Neural cell (in vitro differentiated cells): ENCODE measurements at regions not wholly inside any gene's neighbourhood (a gene's known extent, or its start where the extent isn't known, plus 50 kb on each side); places are given as distances from the start of the nearest gene placed in this dataset.
A peak's percentile ranks its signal among the peaks of the same experiment; 100 is the strongest.

Experiments used
- H2AFZ ChIP-seq: fragments of 200-600, 300-800 bp; sonication (generic), shearing (Covaris generic); 2 replicates; pipeline ENCODE4 v1.6.0; 2014; ENCODE audit warnings: low read depth, mild to moderate bottlenecking, antibody characterized with exemption, low read length, moderate library complexity
- H3F3A ChIP-seq: fragments of 200-600 bp; shearing (Covaris generic); 2 replicates; pipeline ENCODE4 v1.6.1; 2016; ENCODE audit warnings: mild to moderate bottlenecking, moderate library complexity, mixed read lengths, antibody characterized with exemption, low read length; ENCODE audit not compliant: insufficient read depth, poor library complexity, severe bottlenecking
- H3K27ac ChIP-seq: fragments of 200-600, 300-800 bp; sonication (generic), shearing (Covaris generic); 2 replicates; pipeline ENCODE4 v1.5.1; 2014; ENCODE audit warnings: mild to moderate bottlenecking, low read length, moderate library complexity
- H3K27me3 ChIP-seq: fragments of 300-800, 200-600 bp; sonication (generic), shearing (Covaris generic); 2 replicates; pipeline ENCODE4 v1.6.0; 2014; ENCODE audit warnings: mild to moderate bottlenecking, low read depth, low read length, moderate library complexity; ENCODE audit not compliant: insufficient read depth
- H3K36me3 ChIP-seq: fragments of 300-800, 200-600 bp; sonication (generic), shearing (Covaris generic); 2 replicates; pipeline ENCODE4 v1.5.1; 2014; ENCODE audit warnings: mild to moderate bottlenecking, antibody characterized with exemption, low read length, moderate library complexity; ENCODE audit not compliant: insufficient read depth
- H3K4me2 ChIP-seq: fragments of 300-800, 200-600 bp; sonication (generic), shearing (Covaris generic); 2 replicates; pipeline ENCODE4 v1.6.0; 2014; ENCODE audit warnings: mild to moderate bottlenecking, low read length
- H3K4me3 ChIP-seq: fragments of 300-800, 200-600 bp; sonication (generic), shearing (Covaris generic); 2 replicates; pipeline ENCODE4 v1.5.1; 2014; ENCODE audit warnings: mild to moderate bottlenecking, low read length, moderate library complexity
- H3K79me2 ChIP-seq: fragments of 200-600 bp; shearing (Covaris generic); replicated peaks from 2 replicates; pipeline ENCODE4 v1.6.0; 2014; ENCODE audit warnings: mild to moderate bottlenecking, low read length, moderate library complexity; ENCODE audit not compliant: insufficient read depth
- H3K9ac ChIP-seq: fragments of 300-800, 200-600 bp; sonication (generic), shearing (Covaris generic); 2 replicates; pipeline ENCODE4 v1.6.1; 2016; ENCODE audit warnings: mild to moderate bottlenecking, low read length, mixed read lengths
- H3K9me2 ChIP-seq: fragments of 200-600 bp; shearing (Covaris generic); 2 replicates; pipeline ENCODE4 v1.6.1; 2016; ENCODE audit warnings: mild to moderate bottlenecking, low read length, mixed read lengths; ENCODE audit not compliant: insufficient read depth
- H3K9me3 ChIP-seq: fragments of 200-600, 300-800 bp; sonication (generic), shearing (Covaris generic); 2 replicates; pipeline ENCODE4 v1.6.1; 2016; ENCODE audit warnings: mild to moderate bottlenecking, mixed run types, low read length, moderate library complexity, mixed read lengths
- H4K20me1 ChIP-seq: fragments of 200-600 bp; shearing (Covaris generic); 2 replicates; pipeline ENCODE4 v1.6.1; 2016; ENCODE audit warnings: mild to moderate bottlenecking, mixed run types; ENCODE audit not compliant: insufficient read depth
- CTCF ChIP-seq: fragments of 450-650 bp; IDR thresholded peaks from 2 replicates; pipeline ENCODE4 v1.5.1; 2014; ENCODE audit warnings: antibody characterized with exemption, mild to moderate bottlenecking, moderate library complexity; ENCODE audit not compliant: poor library complexity, severe bottlenecking
- EP300 ChIP-seq: fragments of 450-650 bp; conservative IDR thresholded peaks from 2 replicates; pipeline ENCODE4 v1.6.1; 2014; ENCODE audit warnings: antibody characterized with exemption, mild to moderate bottlenecking, moderate library complexity; ENCODE audit not compliant: poor library complexity, severe bottlenecking
- EZH2 ChIP-seq: fragments of 200-600, 300-800 bp; shearing (Covaris generic), sonication (generic); IDR thresholded peaks from 2 replicates; pipeline ENCODE4 v1.6.1; 2014; ENCODE audit warnings: antibody characterized with exemption, low read length, borderline replicate concordance, mild to moderate bottlenecking; ENCODE audit not compliant: insufficient read depth, poor library complexity, severe bottlenecking
- MXI1 ChIP-seq: fragments of 450-650 bp; conservative IDR thresholded peaks from 2 replicates; pipeline ENCODE4 v1.6.1; 2014; ENCODE audit warnings: antibody characterized with exemption, mild to moderate bottlenecking; ENCODE audit not compliant: poor library complexity, severe bottlenecking
- POLR2AphosphoS5 ChIP-seq: IDR thresholded peaks from 2 replicates; pipeline ENCODE4 v1.6.1; 2012
- RAD21 ChIP-seq: fragments of 450-650 bp; conservative IDR thresholded peaks from 2 replicates; pipeline ENCODE4 v1.6.1; 2014; ENCODE audit warnings: antibody characterized with exemption, mild to moderate bottlenecking, moderate library complexity
- REST ChIP-seq: IDR thresholded peaks from 2 replicates; pipeline ENCODE4 v1.6.1; 2012; ENCODE audit warnings: borderline replicate concordance
- SMC3 ChIP-seq: fragments of 450-650 bp; conservative IDR thresholded peaks from 2 replicates; pipeline ENCODE4 v1.6.1; 2014; ENCODE audit warnings: antibody characterized with exemption, mild to moderate bottlenecking, moderate library complexity; ENCODE audit not compliant: poor library complexity
- TAF1 ChIP-seq: IDR thresholded peaks from 2 replicates; pipeline ENCODE4 v1.6.1; 2012; ENCODE audit warnings: low read depth

DNA sequence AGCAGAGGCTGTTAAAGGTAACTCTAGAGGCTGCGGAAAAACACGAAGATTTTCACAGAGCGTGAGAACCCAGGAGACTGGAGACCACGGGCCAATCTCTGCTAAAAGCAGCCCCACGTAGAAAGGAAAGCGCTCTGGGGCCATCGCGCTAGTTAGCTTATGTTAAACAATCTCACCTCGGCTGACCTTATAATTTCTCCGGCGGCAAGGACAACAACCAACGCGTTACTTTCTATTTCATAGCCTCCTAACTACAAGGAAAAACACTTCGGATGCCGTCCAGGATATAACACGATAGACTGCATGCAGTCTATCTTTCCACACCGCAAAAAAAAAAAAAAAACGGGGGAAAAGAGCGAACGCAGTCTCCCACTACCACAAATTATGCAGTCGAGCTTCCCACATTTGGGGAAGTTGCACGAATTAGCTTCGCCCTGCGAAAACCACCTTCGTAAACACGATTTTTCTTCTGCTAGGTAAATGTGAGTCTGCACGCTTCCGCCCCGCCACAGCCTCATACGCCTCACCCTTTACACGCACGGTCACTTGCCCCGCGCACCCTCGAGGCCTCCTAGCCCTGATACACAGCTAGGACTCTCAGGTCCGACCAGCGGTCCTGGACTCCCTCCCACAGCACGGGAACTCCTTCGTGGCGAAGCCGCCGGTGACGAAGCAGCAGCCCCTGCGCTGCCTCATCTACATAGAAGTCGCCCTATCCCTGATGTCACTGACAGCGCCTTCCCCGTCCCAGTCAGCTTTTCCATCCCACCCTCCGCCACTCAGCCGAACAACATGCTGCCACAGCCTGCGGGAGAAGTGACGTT, 87.8 kb downstream of the PRKAB2 start:
- no peaks in the 10 kb centered on the region for H3K36me3 ChIP-seq
- H3K9me3 ChIP-seq = no peaks in the 10 kb centered on the region
- H3K79me2 ChIP-seq = no peaks in the 10 kb centered on the region
- peak overlapping the region; percentile 65 for H3K4me2 ChIP-seq
- H3K9me2 ChIP-seq = no peaks in the 10 kb centered on the region
- peak overlapping the region; percentile 38 for H3K27ac ChIP-seq
- H4K20me1 ChIP-seq = no peaks in the 10 kb centered on the region
- peak overlapping the region; percentile 13 for H2AFZ ChIP-seq
- H3F3A ChIP-seq = no peaks in the 10 kb centered on the region
- H3K27me3 ChIP-seq = peaks cover 78% of the 10 kb centered on the region
- H3K4me3 ChIP-seq = peak overlapping the region; percentile 73
- no peak for TF ChIP-seq EP300
- TF ChIP-seq POLR2AphosphoS5 = peak; percentile 90
- TF ChIP-seq REST = peak; percentile 17
- peak overlapping the region; percentile 69 for H3K9ac ChIP-seq

GRCh38 chr1:147083919-147084272, 88.4 kb downstream of the PRKAB2 start:
- Histone ChIP-seq H3K4me2 (peak overlapping the region; percentile 65), H3K27ac (no peak overlapping the region), H3K9ac (peak overlapping the region; percentile 69), H3K27me3 (peaks cover 84% of the 10 kb centered on the region), H3F3A (no peaks in the 10 kb centered on the region), H3K4me3 (peak overlapping the region; percentile 73), H4K20me1 (no peaks in the 10 kb centered on the region), H3K9me3 (no peaks in the 10 kb centered on the region), H3K79me2 (no peaks in the 10 kb centered on the region), H3K9me2 (no peaks in the 10 kb centered on the region), H3K36me3 (no peaks in the 10 kb centered on the region), H2AFZ (no peak overlapping the region)
- no peak for TF ChIP-seq REST
- no peak for TF ChIP-seq POLR2AphosphoS5
- no peak for TF ChIP-seq SMC3
- TF ChIP-seq RAD21 = no peak
- TF ChIP-seq MXI1 = no peak
- no peak for TF ChIP-seq TAF1
- no peak for TF ChIP-seq CTCF
- TF ChIP-seq EP300 = no peak
- TF ChIP-seq EZH2 = no peak
